ENCODE measurements at regions not wholly inside any gene's neighbourhood (a gene's known extent, or its start where the extent isn't known, plus 50 kb on each side); places are given as distances from the start of the nearest gene placed in this dataset.
A peak's percentile ranks its signal among the peaks of the same experiment; 100 is the strongest.

GRCh38 chr17:77311371-77311981 lies 170.7 kb downstream of the SEC14L1 start:
- Histone ChIP-seq H3K4me1 (peaks cover 4% of the 10 kb centered on the region; the same call in 1 of the 2 replicates), H3K27ac (no peak overlapping the region), H3K27me3 (no peaks in the 10 kb centered on the region), H3K4me3 (no peak overlapping the region), H3K36me3 (no peaks in the 10 kb centered on the region), H3K9me3 (replicated peaks) (no peaks in the 10 kb centered on the region)
- DNase-seq: no peak

GRCh38 chr17:77312061-77312701 lies 171.4 kb downstream of the SEC14L1 start:
- H3K27ac ChIP-seq: no peak overlapping the region
- H3K36me3 ChIP-seq: no peaks in the 10 kb centered on the region
- peaks cover 4% of the 10 kb centered on the region; the same call in 1 of the 2 replicates for H3K4me1 ChIP-seq
- no peaks in the 10 kb centered on the region for H3K9me3 ChIP-seq (replicated peaks)
- DNase-seq: no peak
- no peak overlapping the region for H3K4me3 ChIP-seq
- no peaks in the 10 kb centered on the region for H3K27me3 ChIP-seq

- DNase-seq: no peak
Observed at GRCh38 chr17:77312786-77313599, 172.2 kb downstream of the SEC14L1 start.

GRCh38 chr17:77313831-77314230 lies 173.1 kb downstream of the SEC14L1 start:
- no peak for DNase-seq
- Histone ChIP-seq H3K27me3 (no peaks in the 10 kb centered on the region), H3K4me3 (no peak overlapping the region), H3K9me3 (replicated peaks) (no peaks in the 10 kb centered on the region), H3K4me1 (no peaks in the 10 kb centered on the region; the same call in 1 of the 2 replicates), H3K27ac (no peak overlapping the region), H3K36me3 (no peaks in the 10 kb centered on the region)

More at GRCh38 chr17:77312786-77313599, 172.2 kb downstream of the SEC14L1 start:
- no peaks in the 10 kb centered on the region for H3K9me3 ChIP-seq (replicated peaks)
- H3K4me1 ChIP-seq: peaks cover 4% of the 10 kb centered on the region; the same call in 1 of the 2 replicates
- H3K4me3 ChIP-seq: no peak overlapping the region
- no peaks in the 10 kb centered on the region for H3K36me3 ChIP-seq
- H3K27me3 ChIP-seq: no peaks in the 10 kb centered on the region
- H3K27ac ChIP-seq: no peak overlapping the region

GRCh38 chr17:77314601-77315000 lies 173.8 kb downstream of the SEC14L1 start:
- DNase-seq: no peak
- Histone ChIP-seq H3K27ac (no peak overlapping the region), H3K27me3 (no peaks in the 10 kb centered on the region), H3K9me3 (replicated peaks) (no peaks in the 10 kb centered on the region), H3K4me3 (no peak overlapping the region), H3K4me1 (peaks cover 4% of the 10 kb centered on the region; the same call in 1 of the 2 replicates), H3K36me3 (no peaks in the 10 kb centered on the region)

- Histone ChIP-seq H3K27ac (no peak overlapping the region), H3K9me3 (replicated peaks) (no peaks in the 10 kb centered on the region), H3K4me1 (peaks cover 4% of the 10 kb centered on the region; the same call in 1 of the 2 replicates), H3K27me3 (no peaks in the 10 kb centered on the region), H3K36me3 (no peaks in the 10 kb centered on the region), H3K4me3 (no peak overlapping the region)
- no peak for DNase-seq
Observed at GRCh38 chr17:77315010-77315409, 174.2 kb downstream of the SEC14L1 start.

GRCh38 chr17:77315551-77316190 lies 174.9 kb downstream of the SEC14L1 start:
- H3K4me3 ChIP-seq: no peak overlapping the region
- H3K4me1 ChIP-seq: peaks cover 4% of the 10 kb centered on the region; the same call in 1 of the 2 replicates
- no peak overlapping the region for H3K27ac ChIP-seq
- DNase-seq: no peak
- no peaks in the 10 kb centered on the region for H3K27me3 ChIP-seq
- H3K9me3 ChIP-seq (replicated peaks): no peaks in the 10 kb centered on the region
- H3K36me3 ChIP-seq: no peaks in the 10 kb centered on the region

GRCh38 chr17:77316191-77316641 lies 175.4 kb downstream of the SEC14L1 start:
- Histone ChIP-seq H3K27ac (no peak overlapping the region), H3K4me1 (peaks cover 7% of the 10 kb centered on the region; the same call in 1 of the 2 replicates), H3K4me3 (no peak overlapping the region), H3K36me3 (no peaks in the 10 kb centered on the region), H3K27me3 (no peaks in the 10 kb centered on the region), H3K9me3 (replicated peaks) (no peaks in the 10 kb centered on the region)
- DNase-seq: no peak

- Histone ChIP-seq H3K27me3 (no peaks in the 10 kb centered on the region), H3K36me3 (no peaks in the 10 kb centered on the region), H3K9me3 (replicated peaks) (no peaks in the 10 kb centered on the region), H3K4me3 (no peak overlapping the region), H3K4me1 (peaks cover 7% of the 10 kb centered on the region; the same call in 1 of the 2 replicates), H3K27ac (no peak overlapping the region)
- no peak for DNase-seq
Observed at GRCh38 chr17:77316651-77317050, 175.9 kb downstream of the SEC14L1 start.

GRCh38 chr17:77317091-77317750 lies 176.5 kb downstream of the SEC14L1 start:
- Histone ChIP-seq H3K4me1 (peaks cover 9% of the 10 kb centered on the region; the same call in 1 of the 2 replicates), H3K4me3 (no peak overlapping the region), H3K27me3 (no peaks in the 10 kb centered on the region), H3K9me3 (replicated peaks) (no peaks in the 10 kb centered on the region), H3K36me3 (no peaks in the 10 kb centered on the region), H3K27ac (no peak overlapping the region)
- no peak for DNase-seq

GRCh38 chr17:77318021-77318420 lies 177.3 kb downstream of the SEC14L1 start:
- no peak for DNase-seq
- Histone ChIP-seq H3K9me3 (replicated peaks) (no peaks in the 10 kb centered on the region), H3K4me1 (peaks cover 15% of the 10 kb centered on the region; the same call in 1 of the 2 replicates), H3K4me3 (no peak overlapping the region), H3K36me3 (no peaks in the 10 kb centered on the region), H3K27me3 (no peaks in the 10 kb centered on the region), H3K27ac (no peak overlapping the region)

GRCh38 chr17:77318491-77319210 lies 177.9 kb downstream of the SEC14L1 start:
- H3K27ac ChIP-seq: no peak overlapping the region

GRCh38 chr17:77319211-77320043 lies 178.7 kb downstream of the SEC14L1 start:
- H3K36me3 ChIP-seq: no peaks in the 10 kb centered on the region
- no peaks in the 10 kb centered on the region for H3K9me3 ChIP-seq (replicated peaks)
- H3K27ac ChIP-seq: peak overlapping the region; percentile 38; the same call in 1 of the 2 replicates
- peak; percentile 85 to 87 for DNase-seq
- no peaks in the 10 kb centered on the region for H3K27me3 ChIP-seq
- H3K4me3 ChIP-seq: peak overlapping the region; percentile 60
- H3K4me1 ChIP-seq: peaks cover 26% of the 10 kb centered on the region

More at GRCh38 chr17:77318491-77319210, 177.9 kb downstream of the SEC14L1 start:
- Histone ChIP-seq H3K27me3 (no peaks in the 10 kb centered on the region), H3K9me3 (replicated peaks) (no peaks in the 10 kb centered on the region), H3K4me3 (peak overlapping the region; percentile 60), H3K4me1 (peaks cover 20% of the 10 kb centered on the region), H3K36me3 (no peaks in the 10 kb centered on the region)
- DNase-seq: peak in 1 of 2 experiments; percentile 43
